ENCODE measurements at regions not wholly inside any gene's neighbourhood (a gene's known extent, or its start where the extent isn't known, plus 50 kb on each side); places are given as distances from the start of the nearest gene placed in this dataset.

GRCh38 chr2:150759106-150759505, 271.6 kb upstream of the RND3 start:
- TF ChIP-seq CSRNP3 (CRISPR knock-in tag; IDR thresholded peaks at IDR 0.05) = no peak
- TF ChIP-seq ZFP30 (CRISPR knock-in tag; IDR thresholded peaks at IDR 0.05) = no peak
- TF ChIP-seq ZC3H10 (CRISPR knock-in tag; IDR thresholded peaks at IDR 0.05) = no peak
- TF ChIP-seq ARNTL (CRISPR knock-in tag; IDR thresholded peaks at IDR 0.05; ENCODE audit: borderline replicate concordance, low read depth) = no peak
- no peak for TF ChIP-seq CSDC2 (CRISPR knock-in tag; IDR thresholded peaks at IDR 0.05)
- no peak for TF ChIP-seq GLIS3 (CRISPR knock-in tag; IDR thresholded peaks at IDR 0.05)
